Kidney tubule cell (primary cell): ENCODE measurements at regions not wholly inside any gene's neighbourhood (a gene's known extent, or its start where the extent isn't known, plus 50 kb on each side); places are given as distances from the start of the nearest gene placed in this dataset.
A peak's percentile ranks its signal among the peaks of the same experiment; 100 is the strongest.

Experiments
- DNase-seq: peaks from one replicate; pipeline ENCODE4 v3.0.0-alpha.2; 2018; ENCODE audit warnings: low spot score

GRCh38 chr10:60664859-60665258 lies 113.4 kb upstream of the CDK1 start:
- DNase-seq: no peak

- DNase-seq: no peak
Observed at GRCh38 chr10:60663850-60664249, 114.4 kb upstream of the CDK1 start.

GRCh38 chr10:60662917-60663614 lies 115.2 kb upstream of the CDK1 start:
- DNase-seq: peak; percentile 51

- DNase-seq: peak; percentile 79
Observed at GRCh38 chr10:60661637-60662036, 116.6 kb upstream of the CDK1 start.

- DNase-seq: no peak
Observed at GRCh38 chr10:60660625-60661024, 117.7 kb upstream of the CDK1 start.

- peak; percentile 65 for DNase-seq
Observed at GRCh38 chr10:60654813-60655464, 123.3 kb upstream of the CDK1 start.

GRCh38 chr10:60652628-60653027 lies 125.7 kb upstream of the CDK1 start:
- DNase-seq: no peak

GRCh38 chr10:60650378-60650800 lies 127.9 kb upstream of the CDK1 start:
- DNase-seq: no peak

GRCh38 chr10:60649485-60650377 lies 128.5 kb upstream of the CDK1 start:
- no peak for DNase-seq

- no peak for DNase-seq
Observed at GRCh38 chr10:60648761-60649160, 129.5 kb upstream of the CDK1 start.

- peak; percentile 70 for DNase-seq
Observed at GRCh38 chr10:60646966-60647796, 131.1 kb upstream of the CDK1 start.

- DNase-seq: no peak
Observed at GRCh38 chr10:60645980-60646379, 132.3 kb upstream of the CDK1 start.

- DNase-seq: no peak
Observed at GRCh38 chr10:60644436-60645130, 133.7 kb upstream of the CDK1 start.

- no peak for DNase-seq
Observed at GRCh38 chr10:60643874-60644273, 134.4 kb upstream of the CDK1 start.

- DNase-seq: no peak
Observed at GRCh38 chr10:60629332-60629731, 148.9 kb upstream of the CDK1 start.

GRCh38 chr10:60627778-60628748 lies 150.2 kb upstream of the CDK1 start:
- DNase-seq: no peak

GRCh38 chr10:60626037-60626436 lies 152.2 kb upstream of the CDK1 start:
- DNase-seq: no peak

- peak; percentile 11 for DNase-seq
Observed at GRCh38 chr10:60623627-60624026, 154.7 kb upstream of the CDK1 start.

- no peak for DNase-seq
Observed at GRCh38 chr10:60621018-60621417, 157.3 kb upstream of the CDK1 start.

- no peak for DNase-seq
Observed at GRCh38 chr10:60618861-60619260, 159.4 kb upstream of the CDK1 start.
